Activated naive CD4-positive, alpha-beta T cell (primary cell): ENCODE measurements at regions not wholly inside any gene's neighbourhood (a gene's known extent, or its start where the extent isn't known, plus 50 kb on each side); places are given as distances from the start of the nearest gene placed in this dataset.

Experiments used
- DNase-seq, 4 experiments: peaks; one replicate each; lab custom pipeline; 2025; lab: John Stamatoyannopoulos, UW

- DNase-seq: no peak
Observed at GRCh38 chr14:86613126-86613525, 1083.2 kb downstream of the FLRT2 start.

- DNase-seq: no peak
Observed at GRCh38 chr14:86604561-86604960, 1074.6 kb downstream of the FLRT2 start.

GRCh38 chr14:86602263-86602662 is 1072.3 kb downstream of the FLRT2 start:
- DNase-seq: no peak

GRCh38 chr14:86601813-86602212 is 1071.9 kb downstream of the FLRT2 start:
- no peak for DNase-seq

- DNase-seq: no peak
Observed at GRCh38 chr14:86597279-86597678, 1067.3 kb downstream of the FLRT2 start.

GRCh38 chr14:86596024-86596423 is 1066.1 kb downstream of the FLRT2 start:
- DNase-seq: no peak

- no peak for DNase-seq
Observed at GRCh38 chr14:86575141-86575540, 1045.2 kb downstream of the FLRT2 start.

- DNase-seq: no peak
Observed at GRCh38 chr14:86574778-86575129, 1044.8 kb downstream of the FLRT2 start.

- no peak for DNase-seq
Observed at GRCh38 chr14:86574051-86574777, 1044.3 kb downstream of the FLRT2 start.

- no peak for DNase-seq
Observed at GRCh38 chr14:86570371-86570770, 1040.4 kb downstream of the FLRT2 start.

- no peak for DNase-seq
Observed at GRCh38 chr14:86543521-86543920, 1013.6 kb downstream of the FLRT2 start.

- no peak for DNase-seq
Observed at GRCh38 chr14:86541972-86542371, 1012.0 kb downstream of the FLRT2 start.

GRCh38 chr14:86540636-86541247 is 1010.8 kb downstream of the FLRT2 start:
- DNase-seq: no peak

- no peak for DNase-seq
Observed at GRCh38 chr14:86539361-86540070, 1009.6 kb downstream of the FLRT2 start.

GRCh38 chr14:86533834-86534233 is 1003.9 kb downstream of the FLRT2 start:
- no peak for DNase-seq

- no peak for DNase-seq
Observed at GRCh38 chr14:86532219-86532618, 1002.3 kb downstream of the FLRT2 start.

- DNase-seq: no peak
Observed at GRCh38 chr14:86530457-86530856, 1000.5 kb downstream of the FLRT2 start.

GRCh38 chr14:86527312-86527711 is 997.4 kb downstream of the FLRT2 start:
- no peak for DNase-seq

GRCh38 chr14:86525673-86526072 is 995.7 kb downstream of the FLRT2 start:
- no peak for DNase-seq

- DNase-seq: no peak
Observed at GRCh38 chr14:86521843-86522242, 991.9 kb downstream of the FLRT2 start.

- no peak for DNase-seq
Observed at GRCh38 chr14:86521031-86521730, 991.2 kb downstream of the FLRT2 start.

GRCh38 chr14:86518298-86518697 is 988.4 kb downstream of the FLRT2 start:
- DNase-seq: no peak

GRCh38 chr14:86515195-86515594 is 985.3 kb downstream of the FLRT2 start:
- no peak for DNase-seq
